Peyer's patch (tissue), 4 donors: ENCODE measurements at regions not wholly inside any gene's neighbourhood (a gene's known extent, or its start where the extent isn't known, plus 50 kb on each side); places are given as distances from the start of the nearest gene placed in this dataset.

Experiments used
- DNase-seq, 3 donors: peaks; one replicate each; pipeline ENCODE4 v3.0.0-alpha.2; 2017 to 2019
- H3K27ac ChIP-seq, 4 donors: fragments of 200-600 bp; sonication (generic); one replicate each; pipeline ENCODE4 v1.5.1; 2016 to 2019
- H3K27me3 ChIP-seq, 2 donors: fragments of 200-600 bp; sonication (generic); one replicate each; pipeline ENCODE4 v1.5.1; 2019
- H3K36me3 ChIP-seq, 3 donors: fragments of 200-600 bp; sonication (generic); one replicate each; pipeline ENCODE4 v1.5.1; 2016 to 2019
- H3K4me1 ChIP-seq, 4 donors: fragments of 200-600 bp; sonication (generic); one replicate each; pipeline ENCODE4 v1.5.1; 2016 to 2019
- H3K4me3 ChIP-seq, 4 donors: fragments of 200-600 bp; sonication (generic); 1 replicate in 3 of 4; 2 replicates in 1 of 4; pipeline ENCODE4 v1.5.1; 2016 to 2019; ENCODE audit warnings: mild to moderate bottlenecking in 1 of 4
- H3K9me3 ChIP-seq, 4 donors: fragments of 200-600 bp; sonication (generic); one replicate each; pipeline ENCODE4 v1.5.1; 2016 to 2019; ENCODE audit warnings: mild to moderate bottlenecking in 1 of 4
- POLR2A ChIP-seq, 2 donors: fragments of 450-650 bp; IDR thresholded peaks; one replicate each; pipeline ENCODE4 v1.5.1; 2017; ENCODE audit warnings: antibody characterized with exemption in 2 of 2, mild to moderate bottlenecking in 2 of 2, moderate library complexity in 2 of 2
- small RNA-seq, 2 donors: library from RNA; depleted of rRNA; stranded (forward); fragments of <200 nt; gene quantifications; one replicate each; pipeline ENCODE3, GENCODE V24; 2016
- TF ChIP-seq, protein P1 (sequence below), 6 experiments: fragments of 450-650 bp in 4 of 6; fragments of 200-600 bp in 2 of 6; sonication (generic) in 1 of 6; IDR thresholded peaks; one replicate each; pipeline ENCODE4 v1.5.1; 2017 to 2019; ENCODE audit warnings: antibody characterized with exemption in 6 of 6, mild to moderate bottlenecking in 3 of 6, moderate library complexity in 1 of 6

DNA sequence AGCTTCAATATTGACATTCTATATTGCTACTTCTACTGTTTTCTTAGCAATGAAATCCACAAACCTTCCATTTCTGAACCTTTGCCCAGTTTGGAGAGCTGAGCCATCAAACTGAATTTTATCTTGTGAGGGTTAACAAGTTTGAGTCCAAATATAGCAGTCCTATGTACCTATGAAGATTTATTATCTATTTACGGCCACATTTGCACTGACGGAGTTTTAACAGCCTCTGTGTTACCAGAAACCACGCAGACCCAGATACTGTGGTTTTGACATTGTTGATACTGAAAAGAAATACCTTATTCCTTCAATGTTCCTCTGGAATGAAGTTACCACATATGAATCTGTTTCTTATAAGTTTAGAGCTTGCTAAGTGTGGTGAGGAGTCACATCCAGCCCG, 172.6 kb downstream of the FGFR2 start:
- Histone ChIP-seq H3K27me3 (no peaks in the 10 kb centered on the region), H3K9me3 (no peaks in the 10 kb centered on the region), H3K4me3 (no peak overlapping the region), H3K27ac (peak overlapping the region in 1 of 4 donors; percentile 35), H3K36me3 (no peaks in the 10 kb centered on the region), H3K4me1 (no peaks in the 10 kb centered on the region)
- TF ChIP-seq, protein P1, sequence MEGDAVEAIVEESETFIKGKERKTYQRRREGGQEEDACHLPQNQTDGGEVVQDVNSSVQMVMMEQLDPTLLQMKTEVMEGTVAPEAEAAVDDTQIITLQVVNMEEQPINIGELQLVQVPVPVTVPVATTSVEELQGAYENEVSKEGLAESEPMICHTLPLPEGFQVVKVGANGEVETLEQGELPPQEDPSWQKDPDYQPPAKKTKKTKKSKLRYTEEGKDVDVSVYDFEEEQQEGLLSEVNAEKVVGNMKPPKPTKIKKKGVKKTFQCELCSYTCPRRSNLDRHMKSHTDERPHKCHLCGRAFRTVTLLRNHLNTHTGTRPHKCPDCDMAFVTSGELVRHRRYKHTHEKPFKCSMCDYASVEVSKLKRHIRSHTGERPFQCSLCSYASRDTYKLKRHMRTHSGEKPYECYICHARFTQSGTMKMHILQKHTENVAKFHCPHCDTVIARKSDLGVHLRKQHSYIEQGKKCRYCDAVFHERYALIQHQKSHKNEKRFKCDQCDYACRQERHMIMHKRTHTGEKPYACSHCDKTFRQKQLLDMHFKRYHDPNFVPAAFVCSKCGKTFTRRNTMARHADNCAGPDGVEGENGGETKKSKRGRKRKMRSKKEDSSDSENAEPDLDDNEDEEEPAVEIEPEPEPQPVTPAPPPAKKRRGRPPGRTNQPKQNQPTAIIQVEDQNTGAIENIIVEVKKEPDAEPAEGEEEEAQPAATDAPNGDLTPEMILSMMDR (IDR thresholded peaks at IDR 0.05): no peak
- TF ChIP-seq POLR2A (IDR thresholded peaks at IDR 0.05): no peak
- DNase-seq: no peak

- Histone ChIP-seq H3K4me1 (no peaks in the 10 kb centered on the region), H3K27me3 (no peaks in the 10 kb centered on the region), H3K36me3 (no peaks in the 10 kb centered on the region), H3K9me3 (no peaks in the 10 kb centered on the region), H3K27ac (peak overlapping the region in 1 of 4 donors; percentile 19), H3K4me3 (no peak overlapping the region)
- TF ChIP-seq, protein P1 (IDR thresholded peaks at IDR 0.05): no peak
- TF ChIP-seq POLR2A (IDR thresholded peaks at IDR 0.05): no peak
- no peak for DNase-seq
Observed at GRCh38 chr10:121426307-121426706, 171.9 kb downstream of the FGFR2 start.

Small RNAs in the stretch of these regions (small RNA-seq; reads per million reads assigned to genes)
- 0 reads per million in 2 donors for gene RN7SKP167
